GM18861 (cell line): ENCODE measurements at regions not wholly inside any gene's neighbourhood (a gene's known extent, or its start where the extent isn't known, plus 50 kb on each side); places are given as distances from the start of the nearest gene placed in this dataset.
"Not testable (repeated sequence)": the region's sequence is repeated elsewhere in the genome, so short reads cannot be mapped to it uniquely, and the experiment has no call there.

Experiments used
- ATAC-seq: cut with Tn5 transposase; IDR thresholded peaks from one replicate; pipeline ENCODE4 v1.9.1; 2021; ENCODE audit not compliant: unreplicated experiment

GRCh38 chr16:58862334-58863021, 128.4 kb upstream of the GOT2 start:
- no peak for ATAC-seq

GRCh38 chr16:58859958-58860669, 126.0 kb upstream of the GOT2 start:
- no peak for ATAC-seq

DNA sequence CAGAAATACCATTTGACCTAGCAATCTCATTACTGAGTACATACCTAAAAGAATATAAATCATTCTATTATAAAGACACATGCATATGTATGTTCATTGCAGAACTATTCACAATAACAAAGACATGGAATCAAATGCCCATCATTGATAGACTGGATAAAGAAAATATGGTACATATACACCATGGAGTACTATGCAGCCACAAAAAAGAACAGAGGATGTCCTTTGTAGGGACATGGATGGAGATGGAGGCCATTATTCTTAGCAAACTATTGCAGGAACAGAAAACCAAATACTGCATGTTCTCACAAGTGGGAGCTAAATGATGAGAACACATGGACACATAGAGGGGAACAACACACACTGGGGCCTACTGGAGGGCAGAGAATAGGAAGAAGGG, 124.5 kb upstream of the GOT2 start:
- ATAC-seq: not testable (repeated sequence)

GRCh38 chr16:58855291-58855863, 121.3 kb upstream of the GOT2 start:
- no peak for ATAC-seq

GRCh38 chr16:58853854-58854791, 120.0 kb upstream of the GOT2 start:
- peak; percentile 89 for ATAC-seq

DNA sequence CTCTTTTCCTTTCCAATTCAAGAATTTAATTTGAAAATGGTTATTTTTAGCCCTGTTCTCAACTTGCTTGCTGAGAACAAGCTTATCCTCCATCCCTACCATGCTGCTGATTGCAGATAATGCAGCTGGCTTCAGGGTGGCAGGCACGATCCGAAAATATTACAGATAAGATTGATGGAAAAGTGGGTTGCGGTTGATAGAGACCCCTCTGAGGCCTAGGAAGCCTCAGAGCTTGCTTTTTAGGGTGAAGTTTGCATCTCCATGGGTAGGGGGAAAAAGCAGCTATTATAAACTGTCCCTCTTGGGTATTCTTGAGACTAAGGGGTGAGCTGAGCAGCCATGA, 116.5 kb upstream of the GOT2 start:
- ATAC-seq: no peak

- no peak for ATAC-seq
Observed at GRCh38 chr16:58850019-58850677, 116.0 kb upstream of the GOT2 start.

- ATAC-seq: no peak
Observed at GRCh38 chr16:58848662-58849002, 114.5 kb upstream of the GOT2 start.

DNA sequence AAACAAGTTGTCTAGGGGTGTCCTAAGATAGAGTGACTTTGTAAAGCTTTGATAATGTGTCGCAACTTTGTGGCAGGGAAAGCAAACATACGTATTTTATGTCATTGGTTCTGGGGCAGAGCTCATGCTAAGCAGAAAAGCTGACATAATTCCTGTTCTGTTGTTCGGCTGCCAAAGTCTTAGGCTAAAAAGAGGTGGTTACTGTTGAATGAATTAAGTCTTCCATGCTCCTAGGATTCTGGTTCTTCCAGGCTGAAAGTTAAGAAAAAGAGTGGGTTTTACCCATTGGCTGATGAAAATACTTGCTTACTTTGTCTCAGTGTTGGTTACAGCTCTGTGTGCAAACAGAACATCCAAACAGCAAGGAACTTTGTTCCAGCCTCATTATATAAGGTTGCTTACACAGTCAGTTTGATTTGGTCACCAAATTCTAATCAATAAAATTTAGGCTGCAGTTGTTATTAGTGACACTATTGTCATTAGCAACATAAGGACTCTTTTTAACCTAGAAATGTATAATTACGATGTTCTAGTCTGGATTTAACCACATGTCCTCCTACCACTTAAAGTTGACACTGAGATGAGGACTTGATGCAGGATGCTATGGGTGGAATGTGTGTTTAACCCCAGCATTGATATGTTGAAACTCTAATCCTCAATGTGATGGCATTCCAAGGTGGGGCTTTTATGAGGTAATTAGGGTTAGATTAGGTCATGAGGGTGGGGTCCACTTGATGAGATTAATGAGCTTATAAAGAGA, 114.0 kb upstream of the GOT2 start:
- no peak for ATAC-seq

- ATAC-seq: not testable (repeated sequence)
Observed at GRCh38 chr16:58846226-58846625, 112.1 kb upstream of the GOT2 start.

DNA sequence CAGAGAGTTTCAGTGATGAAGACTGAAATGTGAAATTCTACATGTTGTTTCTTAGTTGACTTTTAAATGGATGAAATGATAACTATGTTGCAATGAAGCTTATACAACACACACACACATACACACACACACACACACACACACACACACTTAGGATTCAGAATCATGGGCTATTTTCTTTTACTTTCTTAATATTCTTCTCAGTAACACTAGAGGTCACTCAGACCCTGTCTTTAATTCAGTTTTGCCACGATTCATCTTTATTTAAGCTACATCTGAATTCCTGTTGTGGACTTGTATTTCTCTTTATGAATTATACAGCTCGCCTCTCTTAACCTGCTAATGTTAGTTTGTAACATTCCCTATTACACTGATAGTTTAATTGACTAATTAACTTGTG, 109.6 kb upstream of the GOT2 start:
- ATAC-seq: peak; percentile 55

DNA sequence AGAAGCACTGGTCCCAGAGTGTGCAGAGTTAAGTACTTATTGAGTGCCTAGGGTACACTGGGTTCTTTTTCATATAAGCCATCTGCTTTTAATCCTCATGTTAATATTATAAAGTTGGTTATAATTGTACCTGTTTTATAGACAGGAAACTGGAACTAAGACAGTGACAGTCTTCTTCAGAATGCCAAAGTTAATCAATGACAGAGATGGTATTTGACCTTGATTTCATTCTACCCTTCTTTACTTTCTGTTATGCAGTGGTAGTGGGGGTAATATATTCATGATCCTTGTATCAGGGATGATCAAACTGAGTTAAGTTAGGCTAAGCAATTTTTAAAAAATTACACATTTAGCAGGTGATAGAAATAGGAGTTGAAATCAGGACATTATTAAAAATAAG, 108.6 kb upstream of the GOT2 start:
- ATAC-seq: peak; percentile 84

DNA sequence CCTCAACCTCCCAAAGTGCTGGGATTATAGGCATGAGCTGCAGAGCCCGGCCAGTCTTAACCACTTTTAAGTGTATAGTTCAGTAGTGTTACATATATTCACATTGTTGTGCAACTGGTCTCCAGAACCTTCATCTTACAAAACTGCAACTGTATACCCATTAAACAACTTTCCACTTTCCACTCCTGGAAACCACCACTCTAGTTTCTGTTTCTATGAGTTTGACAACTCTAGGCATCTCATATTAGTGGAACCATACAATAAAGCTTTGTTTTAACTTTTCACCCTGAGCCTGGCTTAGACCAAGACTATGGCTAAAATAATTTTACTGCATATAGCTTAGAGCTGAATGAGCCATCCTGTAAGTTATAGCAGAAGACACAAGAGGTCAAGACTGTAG, 108.0 kb upstream of the GOT2 start:
- ATAC-seq: peak; percentile 50

DNA sequence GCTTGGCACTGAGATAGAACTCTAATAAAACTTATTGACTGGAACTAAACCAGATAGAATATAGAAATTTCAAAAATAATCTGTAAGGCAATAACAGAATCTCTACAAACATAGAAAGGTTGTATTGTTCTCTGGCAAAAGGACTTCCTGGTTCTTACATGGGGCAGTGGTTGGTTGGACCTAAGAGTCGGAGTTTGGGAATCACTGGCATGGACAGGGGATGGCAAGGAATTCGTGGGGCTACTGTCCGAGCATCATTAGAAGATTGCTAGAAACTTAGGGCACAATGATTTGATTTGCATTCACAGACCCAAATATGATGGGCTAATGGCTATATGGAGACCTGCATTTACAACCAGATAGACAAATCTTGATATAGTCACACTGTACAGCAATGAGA, 103.8 kb upstream of the GOT2 start:
- ATAC-seq: no peak

DNA sequence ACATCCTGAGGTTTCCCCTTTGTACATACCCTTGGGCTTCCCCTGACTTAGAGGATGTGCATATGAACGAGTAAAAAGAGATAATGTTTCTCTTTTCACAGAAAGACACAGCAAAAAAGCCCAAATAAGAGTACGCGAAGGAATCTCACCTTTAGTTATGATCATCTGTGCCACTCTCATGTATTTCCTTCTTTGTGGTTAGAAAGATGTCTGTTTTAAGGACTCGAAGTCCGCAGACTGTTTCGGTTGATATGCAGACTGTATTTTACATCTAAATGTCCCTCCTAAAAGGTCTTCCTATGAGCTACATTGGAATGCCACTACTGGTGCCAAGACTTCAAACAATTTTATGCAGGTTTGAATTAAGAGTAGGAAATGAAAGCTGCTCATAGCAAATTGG, 102.3 kb upstream of the GOT2 start:
- ATAC-seq: no peak

GRCh38 chr16:58832386-58832895, 98.3 kb upstream of the GOT2 start:
- ATAC-seq: no peak

DNA sequence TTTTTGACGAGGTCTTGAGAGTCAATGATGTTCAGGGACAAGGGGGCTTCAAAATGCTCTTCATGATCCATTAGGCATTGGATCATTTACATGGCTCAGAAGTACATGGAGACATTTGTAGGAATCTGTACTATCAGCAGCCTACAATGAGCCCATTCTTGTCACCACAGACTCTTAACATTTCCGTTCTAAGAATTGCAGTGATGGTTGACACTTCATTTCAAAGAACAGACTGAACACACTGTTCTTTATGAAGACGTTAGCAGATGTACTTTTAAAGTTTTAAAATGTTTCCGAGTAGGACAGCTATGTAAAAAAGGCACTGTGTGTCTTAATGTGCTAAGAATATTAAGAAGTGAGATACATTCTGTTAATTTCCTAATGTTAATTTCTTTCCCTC, 97.3 kb upstream of the GOT2 start:
- no peak for ATAC-seq

- ATAC-seq: no peak
Observed at GRCh38 chr16:58828901-58829545, 94.9 kb upstream of the GOT2 start.

DNA sequence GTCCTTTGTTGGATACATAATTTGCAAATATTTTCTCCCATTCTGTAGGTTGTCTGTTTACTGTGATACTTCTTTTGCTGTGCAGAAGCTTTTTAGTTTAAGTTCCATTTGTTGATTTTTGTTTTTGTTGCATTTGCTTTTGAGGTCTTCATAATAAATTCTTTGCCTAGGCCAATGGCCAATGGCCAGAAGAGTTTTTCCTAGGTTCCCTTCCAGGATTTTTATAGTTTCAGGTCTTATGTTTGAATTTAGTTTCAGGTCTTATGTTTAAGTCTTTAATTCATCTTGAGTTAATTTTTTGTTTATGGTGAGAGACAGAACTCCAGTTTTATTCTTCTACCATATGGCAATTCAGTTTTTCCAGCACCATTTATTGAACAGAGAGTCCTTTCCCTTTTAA, 90.1 kb upstream of the GOT2 start:
- ATAC-seq: no peak

DNA sequence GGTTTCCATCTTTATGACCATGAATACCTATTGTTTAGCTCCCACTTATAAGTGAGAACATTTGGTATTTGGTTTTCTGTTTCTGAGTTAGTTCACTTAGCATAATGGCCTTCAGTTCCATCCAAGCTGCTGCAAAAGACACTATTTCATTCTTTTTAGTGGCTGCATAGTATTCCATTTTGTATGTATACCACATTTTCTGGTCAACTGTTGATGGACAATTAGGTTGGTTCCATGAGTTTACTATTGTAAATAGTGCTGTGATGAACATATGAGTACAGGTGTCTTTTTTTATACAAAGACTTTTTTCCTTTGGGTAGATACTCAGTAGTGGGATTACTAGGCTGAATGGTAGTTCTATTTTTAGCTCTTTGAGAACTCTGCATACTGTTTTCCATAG, 87.8 kb upstream of the GOT2 start:
- ATAC-seq: no peak
